Activated CD4-positive, alpha-beta T cell treated with anti-CD3 and anti-CD28 coated beads for 4 hours (primary cell): ENCODE measurements at regions not wholly inside any gene's neighbourhood (a gene's known extent, or its start where the extent isn't known, plus 50 kb on each side); places are given as distances from the start of the nearest gene placed in this dataset.
A peak's percentile ranks its signal among the peaks of the same experiment; 100 is the strongest.
"Not testable (repeated sequence)": the region's sequence is repeated elsewhere in the genome, so short reads cannot be mapped to it uniquely, and the experiment has no call there.

Experiments
- DNase-seq, 2 donors: peaks; one replicate each; pipeline ENCODE4 v3.0.0-alpha.2; 2020

- no peak for DNase-seq
These were observed 87.1 kb upstream of the ZNF281 start for GRCh38 chr1:200496937-200497336.

- DNase-seq: no peak
These were observed 86.1 kb upstream of the ZNF281 start for GRCh38 chr1:200495901-200496300.

- no peak for DNase-seq
These were observed 83.5 kb upstream of the ZNF281 start for GRCh38 chr1:200493344-200493743.

GRCh38 chr1:200491103-200491502, 81.3 kb upstream of the ZNF281 start:
- no peak for DNase-seq

GRCh38 chr1:200490183-200490582, 80.3 kb upstream of the ZNF281 start:
- no peak for DNase-seq

GRCh38 chr1:200488375-200489165, 78.7 kb upstream of the ZNF281 start:
- peak; percentile 26 to 42 for DNase-seq

GRCh38 chr1:200487650-200488049, 77.8 kb upstream of the ZNF281 start:
- no peak for DNase-seq

GRCh38 chr1:200486634-200487033, 76.8 kb upstream of the ZNF281 start:
- no peak for DNase-seq

GRCh38 chr1:200484438-200484946, 74.7 kb upstream of the ZNF281 start:
- DNase-seq: not testable (repeated sequence)

- peak; percentile 29 to 44 for DNase-seq
These were observed 73.8 kb upstream of the ZNF281 start for GRCh38 chr1:200483491-200484143.

- no peak for DNase-seq
These were observed 71.1 kb upstream of the ZNF281 start for GRCh38 chr1:200480964-200481363.

GRCh38 chr1:200479816-200480215, 70.0 kb upstream of the ZNF281 start:
- no peak for DNase-seq

GRCh38 chr1:200478945-200479558, 69.2 kb upstream of the ZNF281 start:
- DNase-seq: no peak

- no peak for DNase-seq
These were observed 68.4 kb upstream of the ZNF281 start for GRCh38 chr1:200478239-200478623.

- no peak for DNase-seq
These were observed 64.8 kb upstream of the ZNF281 start for GRCh38 chr1:200474633-200475032.

GRCh38 chr1:200473698-200474371, 64.0 kb upstream of the ZNF281 start:
- DNase-seq: no peak

- DNase-seq: no peak
These were observed 61.9 kb upstream of the ZNF281 start for GRCh38 chr1:200471739-200472138.

GRCh38 chr1:200468264-200469001, 58.6 kb upstream of the ZNF281 start:
- no peak for DNase-seq

GRCh38 chr1:200464784-200465400, 55.1 kb upstream of the ZNF281 start:
- DNase-seq: no peak
